IMR-90 (cell line): ENCODE measurements at regions not wholly inside any gene's neighbourhood (a gene's known extent, or its start where the extent isn't known, plus 50 kb on each side); places are given as distances from the start of the nearest gene placed in this dataset.

Experiments used
- ATAC-seq: fragments of 200-7000 bp; cut with Tn5 transposase; 2 replicates; pipeline ENCODE4 v1.9.1; 2020; ENCODE audit warnings: low read depth, mild to moderate bottlenecking, moderate library complexity
- BruUV-seq: library from RNA; stranded (reverse); fragments of 400-500 nt; replicated peaks from 2 replicates; lab custom pipeline; 2021; lab: Mats Ljungman, UMichigan
- CTCF ChIA-PET: fragments of 300-600 bp; formaldehyde crosslinking; extraction: SDS; loops from one replicate; lab custom pipeline; 2021; ENCODE audit warnings: antibody characterized with exemption; lab: Yijun Ruan, JAX
- POLR2A ChIA-PET: fragments of 300-600 bp; sonication (Branson Sonifier 250); formaldehyde crosslinking; loops from one replicate; lab custom pipeline; 2022; ENCODE audit warnings: antibody characterized with exemption; ENCODE audit not compliant: unreplicated experiment; lab: Charles Lee
- DNase-seq: peaks from one replicate; pipeline ENCODE4 v3.0.0; 2013
- H2AFZ ChIP-seq: replicated peaks from 2 replicates; pipeline ENCODE3; 2013; ENCODE audit warnings: low read length, mild to moderate bottlenecking; ENCODE audit not compliant: poor library complexity
- H2AK5ac ChIP-seq: 2 replicates; pipeline ENCODE4 v1.6.1; 2013; ENCODE audit warnings: low read depth, low read length, inconsistent platforms
- H2AK9ac ChIP-seq: replicated peaks from 2 replicates; pipeline ENCODE3; 2013; ENCODE audit warnings: mild to moderate bottlenecking, low read depth, low read length, moderate library complexity; ENCODE audit not compliant: poor library complexity
- H2BK120ac ChIP-seq: 2 replicates; pipeline ENCODE4 v1.6.1; 2013; ENCODE audit warnings: low read depth, low read length, inconsistent platforms
- H2BK15ac ChIP-seq: 3 replicates; pipeline ENCODE4 v1.6.1; 2013; ENCODE audit warnings: low read depth, low read length, inconsistent platforms
- H2BK20ac ChIP-seq: 2 replicates; pipeline ENCODE4 v1.6.1; 2013; ENCODE audit warnings: low read depth, mild to moderate bottlenecking, inconsistent platforms, low read length, moderate library complexity
- H2BK5ac ChIP-seq: 2 replicates; pipeline ENCODE4 v1.6.1; 2013; ENCODE audit warnings: mild to moderate bottlenecking, low read depth, low read length, inconsistent platforms; ENCODE audit not compliant: poor library complexity, severe bottlenecking
- H3K14ac ChIP-seq: replicated peaks from 2 replicates; pipeline ENCODE4 v1.6.1; 2013; ENCODE audit warnings: low read depth, low read length, inconsistent platforms
- H3K18ac ChIP-seq: 2 replicates; pipeline ENCODE4 v1.6.1; 2013; ENCODE audit warnings: low read depth, low read length, control low read depth
- H3K23ac ChIP-seq: 2 replicates; pipeline ENCODE4 v1.6.1; 2013; ENCODE audit warnings: low read depth, low read length, inconsistent platforms
- H3K27ac ChIP-seq: 2 replicates; pipeline ENCODE4 v1.5.1; 2013; ENCODE audit warnings: mild to moderate bottlenecking, control low read depth, low read length; ENCODE audit not compliant: insufficient read depth
- H3K27me3 ChIP-seq: 2 replicates; pipeline ENCODE4 v1.6.1; 2013; ENCODE audit warnings: low read length; ENCODE audit not compliant: control insufficient read depth, insufficient read depth
- H3K36me3 ChIP-seq: 2 replicates; pipeline ENCODE4 v1.6.1; 2013; ENCODE audit warnings: low read length, mixed read lengths; ENCODE audit not compliant: control insufficient read depth, insufficient read depth
- H3K4ac ChIP-seq: 2 replicates; pipeline ENCODE4 v1.6.1; 2013; ENCODE audit warnings: low read depth, low read length, inconsistent platforms
- H3K4me1 ChIP-seq: 2 replicates; pipeline ENCODE4 v1.6.1; 2013; ENCODE audit warnings: low read length, mixed read lengths; ENCODE audit not compliant: control insufficient read depth, insufficient read depth
- H3K4me2 ChIP-seq: 2 replicates; pipeline ENCODE4 v1.6.1; 2013; ENCODE audit warnings: low read depth, mild to moderate bottlenecking, control low read depth, low read length, moderate library complexity
- H3K4me3 ChIP-seq: 2 replicates; pipeline ENCODE4 v1.5.1; 2013; ENCODE audit warnings: low read depth, mild to moderate bottlenecking, control low read depth, low read length, moderate library complexity; ENCODE audit not compliant: insufficient read depth
- H3K56ac ChIP-seq: 2 replicates; pipeline ENCODE4 v1.6.1; 2013; ENCODE audit warnings: low read length, inconsistent platforms; ENCODE audit not compliant: insufficient read depth; ENCODE audit errors: extremely low read depth
- H3K79me1 ChIP-seq, 2 experiments: 2 replicates each; pipeline ENCODE4 v1.6.1; 2013; ENCODE audit warnings: low read length in 2 of 2, inconsistent platforms in 1 of 2, low read depth in 1 of 2
- H3K9ac ChIP-seq: 2 replicates; pipeline ENCODE4 v1.6.1; 2013; ENCODE audit warnings: low read depth, low read length, control low read depth
- H3K9me1 ChIP-seq: 2 replicates; pipeline ENCODE4 v1.6.1; 2013; ENCODE audit warnings: low read length, inconsistent platforms; ENCODE audit not compliant: insufficient read depth
- H3K9me3 ChIP-seq: 2 replicates; pipeline ENCODE4 v1.6.1; 2013; ENCODE audit warnings: low read length; ENCODE audit not compliant: control insufficient read depth, insufficient read depth
- H4K20me1 ChIP-seq: 2 replicates; pipeline ENCODE4 v1.6.1; 2013; ENCODE audit warnings: low read length, inconsistent platforms; ENCODE audit not compliant: insufficient read depth
- H4K5ac ChIP-seq: 2 replicates; pipeline ENCODE4 v1.6.1; 2013; ENCODE audit warnings: mild to moderate bottlenecking, low read depth, low read length, control low read depth
- H4K8ac ChIP-seq, 2 experiments: 2 replicates each; pipeline ENCODE4 v1.6.1; 2013; ENCODE audit warnings: low read depth in 2 of 2, low read length in 2 of 2, control low read depth in 1 of 2, inconsistent platforms in 1 of 2
- H4K91ac ChIP-seq: 2 replicates; pipeline ENCODE4 v1.6.1; 2013; ENCODE audit warnings: low read depth, low read length, inconsistent platforms; ENCODE audit not compliant: insufficient read depth
- CTCF ChIP-seq: conservative IDR thresholded peaks from 2 replicates; pipeline ENCODE4 v1.5.1; 2012; ENCODE audit warnings: mild to moderate bottlenecking, low read depth, low read length, improper control_type of control experiment
- FOS ChIP-seq: fragments of 150-350 bp; IDR thresholded peaks from 2 replicates; pipeline ENCODE4 v1.6.1; 2016; ENCODE audit warnings: low read depth, low read length
- MAZ ChIP-seq: IDR thresholded peaks from 2 replicates; pipeline ENCODE4 v1.6.1; 2012; ENCODE audit warnings: low read depth, mild to moderate bottlenecking, low read length, improper control_type of control experiment, moderate library complexity, borderline replicate concordance
- MXI1 ChIP-seq: IDR thresholded peaks from 2 replicates; pipeline ENCODE4 v1.6.1; 2012; ENCODE audit warnings: low read depth, mild to moderate bottlenecking, low read length, moderate library complexity, borderline replicate concordance
- RFX5 ChIP-seq: IDR thresholded peaks from 2 replicates; pipeline ENCODE4 v1.8.0; 2012; ENCODE audit warnings: low read depth, mild to moderate bottlenecking, low read length, moderate library complexity
- WGBS, 2 experiments: methylation state at CpG; one replicate each; pipeline versions ENCODE4 v1.1.5 to v1.1.7; 2013; ENCODE audit warnings: missing lambda C conversion rate in 2 of 2; ENCODE audit not compliant: insufficient read length in 1 of 2; ENCODE audit errors: extremely low coverage in 2 of 2; 5-methylcytosine and 5-hydroxymethylcytosine counted together
- dilution Hi-C: fragments of 300-500 bp; cut with HindIII; formaldehyde crosslinking; loops from one replicate; pipeline ENCODE4 v1.14.3; 2018; ENCODE audit warnings: low sequenced_read_pairs; ENCODE audit not compliant: unreplicated experiment
- in situ Hi-C: fragments of 300-500 bp; cut with MboI; formaldehyde crosslinking; loops from 3 replicates; pipeline ENCODE4 v1.14.3; 2019; ENCODE audit warnings: low sequenced_read_pairs, inconsistent platforms, mixed read lengths
- intact Hi-C: fragments of 100-400 bp; cut with micrococcal nuclease; formaldehyde crosslinking; loops from 2 replicates; pipeline ENCODE4 v1.10.0; 2022

GRCh38 chr2:19712850-19713249, 188.9 kb downstream of the TTC32 start:
- Histone ChIP-seq H3K18ac (no peak overlapping the region), H4K5ac (no peak overlapping the region), H2AFZ (no peak overlapping the region), H3K27me3 (no peaks in the 10 kb centered on the region), H4K8ac (no peak overlapping the region), H2BK120ac (no peak overlapping the region), H3K27ac (no peak overlapping the region), H2AK5ac (no peak overlapping the region), H3K79me1 (no peaks in the 10 kb centered on the region), H3K4me3 (no peak overlapping the region), H4K91ac (no peak overlapping the region), H3K4ac (no peak overlapping the region), H3K36me3 (no peaks in the 10 kb centered on the region), H2BK15ac (no peak overlapping the region; the same call in 2 of the 3 replicates), H4K20me1 (no peaks in the 10 kb centered on the region), H3K23ac (no peak overlapping the region), H3K56ac (no peak overlapping the region), H3K14ac (no peak overlapping the region), H2AK9ac (no peak overlapping the region), H2BK20ac (no peak overlapping the region), H3K9me3 (no peaks in the 10 kb centered on the region), H3K4me1 (peaks cover 8% of the 10 kb centered on the region), H2BK5ac (no peak overlapping the region), H3K9ac (no peak overlapping the region), H3K9me1 (peaks cover 2% of the 10 kb centered on the region; the same call in 1 of the 2 replicates), H3K4me2 (no peak overlapping the region)
- intact Hi-C loops = no loop called here
- TF ChIP-seq MXI1 = no peak
- no peak for TF ChIP-seq MAZ
- no peak for TF ChIP-seq FOS
- no peak for TF ChIP-seq RFX5
- no peak for TF ChIP-seq CTCF
- no peak for ATAC-seq
- dilution Hi-C loops = no loop called here
- BruUV-seq = no TSS peak
- WGBS, 2 experiments = no CpG with 5 or more reads among the region's 4 CpGs
- ChIA-PET POLR2A (no interaction called here), CTCF (no interaction called here)
- in situ Hi-C loops = no loop called here
- no peak for DNase-seq
